Mesenchymal stem cell (in vitro differentiated cells and primary cell): ENCODE measurements at regions not wholly inside any gene's neighbourhood (a gene's known extent, or its start where the extent isn't known, plus 50 kb on each side); places are given as distances from the start of the nearest gene placed in this dataset.

Experiments used
- DNase-seq: peaks from one replicate; pipeline ENCODE4 v3.0.0-alpha.2; 2013
- H2AFZ ChIP-seq: one replicate; pipeline ENCODE4 v1.6.1; 2013; ENCODE audit warnings: low read depth, mild to moderate bottlenecking, control low read depth, inconsistent platforms, low read length, moderate library complexity
- H2AK5ac ChIP-seq: 2 replicates; pipeline ENCODE4 v1.6.1; 2013; ENCODE audit warnings: low read length, moderate library complexity, mild to moderate bottlenecking, inconsistent platforms; ENCODE audit not compliant: severe bottlenecking
- H2BK120ac ChIP-seq: one replicate; pipeline ENCODE4 v1.6.1; 2013; ENCODE audit warnings: low read depth, mild to moderate bottlenecking, inconsistent platforms, low read length, moderate library complexity
- H2BK12ac ChIP-seq, 2 experiments: one replicate each; pipeline ENCODE4 v1.6.1; 2013; ENCODE audit warnings: inconsistent platforms in 2 of 2, low read length in 2 of 2, mild to moderate bottlenecking in 2 of 2, moderate library complexity in 2 of 2, control low read depth in 1 of 2
- H2BK15ac ChIP-seq: one replicate; pipeline ENCODE4 v1.6.1; 2013; ENCODE audit warnings: mild to moderate bottlenecking, low read depth, inconsistent platforms; ENCODE audit not compliant: poor library complexity, severe bottlenecking
- H2BK5ac ChIP-seq: 2 replicates; pipeline ENCODE4 v1.6.1; 2013; ENCODE audit warnings: low read depth, mild to moderate bottlenecking, low read length, control low read depth, inconsistent platforms; ENCODE audit not compliant: poor library complexity, severe bottlenecking
- H3K14ac ChIP-seq, 2 experiments: one replicate each; pipeline ENCODE4 v1.6.1; 2013; ENCODE audit warnings: inconsistent platforms in 2 of 2, low read length in 2 of 2, control low read depth in 1 of 2, mild to moderate bottlenecking in 1 of 2, moderate library complexity in 1 of 2
- H3K18ac ChIP-seq, 2 experiments: one replicate each; pipeline ENCODE4 v1.6.1; 2013; ENCODE audit warnings: inconsistent platforms in 2 of 2, low read length in 2 of 2, control low read depth in 1 of 2, low read depth in 1 of 2, mild to moderate bottlenecking in 1 of 2
- H3K23ac ChIP-seq, 2 experiments: one replicate each; pipeline ENCODE4 v1.6.1; 2013; ENCODE audit warnings: inconsistent platforms in 2 of 2, low read length in 2 of 2, mild to moderate bottlenecking in 2 of 2, moderate library complexity in 2 of 2, control low read depth in 1 of 2
- H3K27ac ChIP-seq: 2 replicates; pipeline ENCODE4 v1.5.1; 2013; ENCODE audit warnings: mild to moderate bottlenecking, moderate library complexity, low read length, control low read depth, inconsistent platforms; ENCODE audit not compliant: poor library complexity, severe bottlenecking
- H3K27me3 ChIP-seq, 2 experiments: 2 replicates each; pipeline versions ENCODE4 v1.6.1 to v1.7.0; 2013; ENCODE audit warnings: low read length in 2 of 2, mild to moderate bottlenecking in 2 of 2, moderate library complexity in 2 of 2, control low read depth in 1 of 2, inconsistent platforms in 1 of 2; ENCODE audit not compliant: control insufficient read depth in 1 of 2, insufficient read depth in 1 of 2
- H3K36me3 ChIP-seq, 2 experiments: 2 replicates each; pipeline versions ENCODE4 v1.6.1 to v1.7.0; 2013; ENCODE audit warnings: low read length in 2 of 2, control low read depth in 1 of 2, inconsistent platforms in 1 of 2, low read depth in 1 of 2, mild to moderate bottlenecking in 1 of 2; ENCODE audit not compliant: insufficient read depth in 2 of 2, control insufficient read depth in 1 of 2
- H3K4ac ChIP-seq, 2 experiments: one replicate each; pipeline ENCODE4 v1.6.1; 2013; ENCODE audit warnings: inconsistent platforms in 2 of 2, low read length in 2 of 2, mild to moderate bottlenecking in 2 of 2, moderate library complexity in 2 of 2, control low read depth in 1 of 2, low read depth in 1 of 2
- H3K4me1 ChIP-seq: 2 replicates; pipeline ENCODE4 v1.6.1; 2013; ENCODE audit warnings: low read depth, low read length, control low read depth; ENCODE audit not compliant: control insufficient read depth, insufficient read depth
- H3K4me2 ChIP-seq: 2 replicates; pipeline ENCODE4 v1.6.1; 2013; ENCODE audit warnings: low read length, mild to moderate bottlenecking, inconsistent platforms; ENCODE audit not compliant: poor library complexity, severe bottlenecking
- H3K4me3 ChIP-seq, 2 experiments: 2 replicates each; pipeline versions ENCODE4 v1.5.1 to v1.7.0; 2013; ENCODE audit warnings: low read length in 2 of 2, mild to moderate bottlenecking in 2 of 2, control low read depth in 1 of 2, low read depth in 1 of 2; ENCODE audit not compliant: insufficient read depth in 1 of 2
- H3K79me1 ChIP-seq: replicated peaks from 2 replicates; pipeline ENCODE4 v1.6.1; 2013; ENCODE audit warnings: mild to moderate bottlenecking, control low read depth, low read length, inconsistent platforms; ENCODE audit not compliant: poor library complexity, severe bottlenecking
- H3K9ac ChIP-seq: 2 replicates; pipeline ENCODE4 v1.7.0; 2013; ENCODE audit warnings: mild to moderate bottlenecking, low read length, moderate library complexity
- H3K9me3 ChIP-seq: 2 replicates; pipeline ENCODE4 v1.7.0; 2013; ENCODE audit warnings: mild to moderate bottlenecking, low read length; ENCODE audit not compliant: control insufficient read depth
- H4K8ac ChIP-seq: one replicate; pipeline ENCODE4 v1.6.1; 2013; ENCODE audit warnings: inconsistent platforms, mild to moderate bottlenecking, low read length, moderate library complexity
- H4K91ac ChIP-seq: one replicate; pipeline ENCODE4 v1.6.1; 2013; ENCODE audit warnings: mild to moderate bottlenecking, low read length, inconsistent platforms
- WGBS: methylation state at CpG from one replicate; pipeline ENCODE4 v1.1.7; 2013; ENCODE audit warnings: mixed read lengths; 5-methylcytosine and 5-hydroxymethylcytosine counted together

DNA sequence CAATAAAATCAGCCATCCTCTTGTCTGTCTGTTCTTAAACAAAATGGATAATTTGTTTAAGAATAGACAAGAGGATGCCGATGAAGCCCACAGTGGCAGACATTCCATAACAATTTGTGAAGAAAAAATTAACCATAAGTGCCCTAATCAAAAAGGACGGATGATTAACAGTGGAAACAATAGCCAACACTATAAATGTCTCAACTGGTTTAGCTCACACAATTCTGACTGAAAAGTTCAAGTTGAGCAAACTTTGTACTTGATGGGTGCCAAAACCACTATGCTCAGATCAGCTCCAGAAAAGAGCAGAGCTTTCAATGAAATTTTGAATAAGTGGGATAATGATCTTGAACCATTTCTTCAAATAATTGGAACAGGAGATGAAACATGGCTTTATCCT lies 202.2 kb upstream of the OR4E1 start:
- no peak overlapping the region for H3K23ac ChIP-seq
- H2BK120ac ChIP-seq, result no peak overlapping the region
- H3K4ac ChIP-seq, result no peak overlapping the region
- WGBS, result 69% methylated on average over 2 of the region's 2 CpGs
- no peaks in the 10 kb centered on the region for H3K36me3 ChIP-seq
- H3K79me1 ChIP-seq, result no peaks in the 10 kb centered on the region
- peaks cover 0 to 3% of the 10 kb centered on the region in 2 experiments for H3K27me3 ChIP-seq
- no peak overlapping the region for H2AFZ ChIP-seq
- H3K9me3 ChIP-seq, result no peaks in the 10 kb centered on the region
- H3K14ac ChIP-seq, result no peak overlapping the region
- H2BK12ac ChIP-seq, result no peak overlapping the region
- no peak overlapping the region for H2BK5ac ChIP-seq
- no peak overlapping the region for H3K27ac ChIP-seq
- no peak overlapping the region for H4K8ac ChIP-seq
- no peak overlapping the region for H3K4me3 ChIP-seq
- no peak overlapping the region for H2BK15ac ChIP-seq
- no peak overlapping the region for H3K18ac ChIP-seq
- no peak overlapping the region for H3K4me2 ChIP-seq
- H3K4me1 ChIP-seq, result no peaks in the 10 kb centered on the region
- no peak overlapping the region for H2AK5ac ChIP-seq
- H4K91ac ChIP-seq, result no peak overlapping the region
- no peak for DNase-seq
- no peak overlapping the region for H3K9ac ChIP-seq

DNA sequence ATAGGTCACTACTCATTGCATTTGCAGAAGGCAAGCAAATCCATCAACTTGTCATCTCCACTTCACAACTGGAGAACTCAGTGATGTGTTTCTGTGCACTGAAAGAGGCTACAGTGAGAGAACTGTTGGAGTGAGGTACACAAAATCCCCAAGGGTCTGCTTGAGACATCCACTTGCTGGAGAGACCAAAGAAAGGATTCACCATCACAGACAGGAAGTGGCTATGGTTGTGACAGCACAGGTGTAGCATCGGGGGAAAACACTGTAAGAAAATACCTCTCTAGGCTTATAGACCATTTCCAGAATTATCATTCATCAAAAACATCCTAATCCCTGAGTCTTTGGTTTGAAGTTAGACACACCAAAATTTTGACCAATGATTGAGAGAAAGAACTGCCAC lies 201.3 kb upstream of the OR4E1 start:
- no peak overlapping the region for H4K91ac ChIP-seq
- H4K8ac ChIP-seq, result no peak overlapping the region
- no peak overlapping the region for H2AFZ ChIP-seq
- H3K23ac ChIP-seq, result no peak overlapping the region
- no peak overlapping the region for H3K4me2 ChIP-seq
- no peak overlapping the region for H2BK120ac ChIP-seq
- no peak overlapping the region for H2BK5ac ChIP-seq
- no peak overlapping the region for H3K4ac ChIP-seq
- H3K4me1 ChIP-seq, result no peaks in the 10 kb centered on the region
- DNase-seq, result no peak
- no peak overlapping the region for H2BK12ac ChIP-seq
- H3K9me3 ChIP-seq, result no peaks in the 10 kb centered on the region
- no peaks in the 10 kb centered on the region for H3K36me3 ChIP-seq
- H3K27ac ChIP-seq, result no peak overlapping the region
- peaks cover 0 to 3% of the 10 kb centered on the region in 2 experiments for H3K27me3 ChIP-seq
- H3K18ac ChIP-seq, result no peak overlapping the region
- H3K79me1 ChIP-seq, result no peaks in the 10 kb centered on the region
- no peak overlapping the region for H2AK5ac ChIP-seq
- H2BK15ac ChIP-seq, result no peak overlapping the region
- no peak overlapping the region for H3K4me3 ChIP-seq
- H3K14ac ChIP-seq, result no peak overlapping the region
- no peak overlapping the region for H3K9ac ChIP-seq
- WGBS, result no CpG with 5 or more reads among the region's 1 CpG

GRCh38 chr14:21874167-21874566 lies 200.5 kb upstream of the OR4E1 start:
- 73% methylated on average over 2 of the region's 3 CpGs for WGBS

GRCh38 chr14:21868442-21869046 lies 194.9 kb upstream of the OR4E1 start:
- WGBS, result 75% methylated on average over 1 of the region's 2 CpGs
- H2BK120ac ChIP-seq, result no peak overlapping the region

More at GRCh38 chr14:21874167-21874566, 200.5 kb upstream of the OR4E1 start:
- Histone ChIP-seq H3K36me3 (no peaks in the 10 kb centered on the region), H3K18ac (no peak overlapping the region), H2BK120ac (no peak overlapping the region), H3K27me3 (peaks cover 0 to 3% of the 10 kb centered on the region in 2 experiments), H3K23ac (no peak overlapping the region), H3K27ac (no peak overlapping the region), H3K4me1 (no peaks in the 10 kb centered on the region), H2BK15ac (no peak overlapping the region), H2AK5ac (no peak overlapping the region), H3K9me3 (no peaks in the 10 kb centered on the region), H2AFZ (no peak overlapping the region), H3K9ac (no peak overlapping the region), H2BK12ac (no peak overlapping the region), H3K4me3 (no peak overlapping the region), H3K14ac (no peak overlapping the region), H3K4me2 (no peak overlapping the region), H2BK5ac (no peak overlapping the region), H3K4ac (no peak overlapping the region), H3K79me1 (no peaks in the 10 kb centered on the region), H4K8ac (no peak overlapping the region), H4K91ac (no peak overlapping the region)
- no peak for DNase-seq

More at GRCh38 chr14:21868442-21869046, 194.9 kb upstream of the OR4E1 start:
- no peaks in the 10 kb centered on the region for H3K36me3 ChIP-seq
- H2BK12ac ChIP-seq, result no peak overlapping the region
- H3K4me3 ChIP-seq, result no peak overlapping the region
- no peak overlapping the region for H4K91ac ChIP-seq
- H3K9me3 ChIP-seq, result no peaks in the 10 kb centered on the region
- no peak overlapping the region for H2BK5ac ChIP-seq
- peak; percentile 23 for DNase-seq
- no peak overlapping the region for H3K4me2 ChIP-seq
- H3K23ac ChIP-seq, result no peak overlapping the region
- no peak overlapping the region for H2AK5ac ChIP-seq
- no peak overlapping the region for H4K8ac ChIP-seq
- H3K79me1 ChIP-seq, result no peaks in the 10 kb centered on the region
- H3K27me3 ChIP-seq, result no peaks in the 10 kb centered on the region
- no peaks in the 10 kb centered on the region for H3K4me1 ChIP-seq
- H2AFZ ChIP-seq, result no peak overlapping the region
- H3K4ac ChIP-seq, result no peak overlapping the region
- no peak overlapping the region for H2BK15ac ChIP-seq
- H3K18ac ChIP-seq, result no peak overlapping the region
- H3K9ac ChIP-seq, result no peak overlapping the region
- no peak overlapping the region for H3K27ac ChIP-seq
- H3K14ac ChIP-seq, result no peak overlapping the region
